Heart left ventricle (tissue), 16 donors: ENCODE measurements at regions not wholly inside any gene's neighbourhood (a gene's known extent, or its start where the extent isn't known, plus 50 kb on each side); places are given as distances from the start of the nearest gene placed in this dataset.
"Not testable (repeated sequence)": the region's sequence is repeated elsewhere in the genome, so short reads cannot be mapped to it uniquely, and the experiment has no call there.

Source experiments
- ATAC-seq, 4 donors: fragments of 200-7000 bp; cut with Tn5 transposase; one replicate each; pipeline ENCODE4 v1.9.1; 2020 to 2022; ENCODE audit warnings: moderate library complexity in 4 of 4, mild to moderate bottlenecking in 3 of 4, moderate number of reproducible peaks in 1 of 4
- DNase-seq, 5 donors: peaks; one replicate each; pipeline ENCODE4 v3.0.0-alpha.2; 2020
- H3K27ac ChIP-seq, 12 donors: fragments of 200-600 bp; sonication (generic) in 4 of 12; one replicate each; pipeline versions ENCODE4 v1.5.0 to v1.8.0; 2016 to 2022; ENCODE audit warnings: mild to moderate bottlenecking in 2 of 12
- H3K27me3 ChIP-seq, 9 donors: fragments of 200-600 bp; sonication (generic) in 2 of 9; one replicate each; pipeline versions ENCODE4 v1.5.1 to v1.8.0; 2016 to 2022; ENCODE audit warnings: mild to moderate bottlenecking in 3 of 9
- H3K36me3 ChIP-seq, 9 donors: fragments of 200-600 bp; sonication (generic) in 2 of 9; one replicate each; pipeline versions ENCODE4 v1.5.0 to v1.8.0; 2018 to 2022; ENCODE audit warnings: mild to moderate bottlenecking in 2 of 9
- H3K4me1 ChIP-seq, 12 donors: fragments of 200-600 bp; sonication (generic) in 4 of 12; one replicate each; pipeline versions ENCODE4 v1.5.0 to v1.8.0; 2016 to 2022; ENCODE audit warnings: mild to moderate bottlenecking in 3 of 12
- H3K4me3 ChIP-seq, 12 donors: fragments of 200-600 bp; sonication (generic) in 4 of 12; one replicate each; pipeline versions ENCODE4 v1.5.0 to v1.8.0; 2017 to 2022; ENCODE audit warnings: mild to moderate bottlenecking in 9 of 12, moderate library complexity in 4 of 12
- H3K9me3 ChIP-seq, 12 donors: fragments of 200-600 bp; sonication (generic) in 4 of 12; one replicate each; pipeline versions ENCODE4 v1.5.0 to v1.8.0; 2016 to 2022; ENCODE audit warnings: mild to moderate bottlenecking in 1 of 12
- CTCF ChIP-seq, 12 donors: fragments of 200-600 bp; sonication (generic) in 4 of 12; IDR thresholded peaks; one replicate each; pipeline versions ENCODE4 v1.5.0 to v1.8.0; 2018 to 2022; ENCODE audit warnings: antibody characterized with exemption in 12 of 12, mild to moderate bottlenecking in 5 of 12
- POLR2A ChIP-seq, 2 donors: fragments of 450-650 bp; IDR thresholded peaks; one replicate each; pipeline ENCODE4 v1.6.1; 2017; ENCODE audit warnings: antibody characterized with exemption in 2 of 2, mild to moderate bottlenecking in 2 of 2, moderate library complexity in 2 of 2
- WGBS, 4 donors: extraction: QIAGEN DNeasy Blood & Tissue Kit in 2 of 4; methylation state at CpG; one replicate each; pipeline versions ENCODE4 v1.1.5 to v1.1.7; 2013 to 2018; 5-methylcytosine and 5-hydroxymethylcytosine counted together
- intact Hi-C, 10 donors: fragments of 100-400 bp; cut with DNase I; formaldehyde crosslinking; loops; one replicate each; pipeline versions ENCODE4 v1.11.1 to v1.14.2; 2022
- donor health status: ischemic (EF 13 %, LVEDD 7.1; RV severe dilation, severe dysfunction).
- donor health status: healthy with polysubstance abuse.
- donor health status: DM: no; HTN: yes; CAD: no.
- donor health status: DM: no; HTN: no; CAD: no.
- donor health status: ischemic (EF 25% LVEDD 6.9; RV normal size, moderate dysfunction).
- donor health status: ischemic (EF 25% LVEDD 5.7; RV mildly dilated, moderate dysfunction).
- donor health status: healthy.
- donor health status: DM: yes; HTN: yes; CAD: no.
- donor health status: ischemic (EF 35%, LVEDD 5.7; RV mildly dilated, moderate dysfunction).
- donor health status: nonischemic (EF 11% LVEDD 7.7; RV severe dilation, severe dysfunction).
- donor health status: DM: yes; HTN: yes; CAD: no.
- donor health status: PGD.
- donor health status: ischemic (EF 29% LVEDD 5.4; RV normal size, mild dysfunction).
- donor health status: nonischemic (EF 23%, LVEDD 6.1; RV moderate dilation, normal function).

DNA sequence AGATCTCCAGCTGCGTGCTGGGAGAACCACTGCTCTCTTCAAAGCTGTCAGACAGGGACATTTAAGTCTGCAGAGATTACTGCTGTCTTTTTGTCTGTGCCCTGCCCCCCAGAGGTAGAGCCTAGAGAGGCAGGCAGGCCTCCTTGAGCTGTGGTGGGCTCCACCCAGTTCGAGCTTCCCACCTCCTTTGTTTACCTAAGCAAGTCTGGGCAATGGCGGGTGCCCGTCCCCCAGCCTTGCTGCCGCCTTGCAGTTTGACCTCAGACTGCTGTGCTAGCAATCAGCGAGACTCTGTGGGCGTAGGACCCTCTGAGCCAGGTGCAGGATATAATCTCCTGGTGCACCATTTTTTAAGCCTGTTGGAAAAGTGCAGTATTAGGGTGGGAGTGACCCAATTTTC, 128.6 kb downstream of the ACTR3 start:
- ATAC-seq, intact Hi-C loops, H3K36me3 ChIP-seq, H3K4me1 ChIP-seq, DNase-seq, H3K27me3 ChIP-seq, H3K4me3 ChIP-seq, H3K27ac ChIP-seq: not testable (repeated sequence)
- H3K9me3 ChIP-seq, result peaks cover 0 to 13% (median 0%) of the 10 kb centered on the region in 12 donors
- WGBS, 4 donors, result 80 to 87% (median 85%) methylated on average over 6 to 7 of the region's 7 CpGs

DNA sequence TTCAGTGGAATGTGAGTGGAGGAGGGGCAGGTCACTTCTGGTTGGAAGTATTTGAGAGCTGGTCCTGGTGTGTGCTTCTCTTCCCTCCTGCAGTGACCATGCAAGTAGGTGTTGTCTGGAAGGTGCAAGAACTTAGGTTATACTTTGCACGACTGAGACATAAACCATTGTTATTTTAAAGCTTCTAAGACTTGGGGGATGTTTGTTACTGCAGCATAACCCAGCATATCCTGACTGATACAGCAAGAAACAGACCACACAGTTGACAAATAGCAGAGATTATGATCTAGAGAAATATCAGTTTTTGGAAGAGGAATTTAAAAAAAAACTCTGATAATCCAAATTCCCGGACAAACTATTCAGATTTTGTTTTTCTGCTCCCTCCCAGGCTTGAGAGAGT, 130.8 kb downstream of the ACTR3 start:
- intact Hi-C loops, result no loop called here
- Histone ChIP-seq H3K36me3 (no peaks in the 10 kb centered on the region), H3K27me3 (no peaks in the 10 kb centered on the region), H3K9me3 (peaks cover 0 to 6% (median 0%) of the 10 kb centered on the region in 12 donors), H3K4me1 (no peaks in the 10 kb centered on the region), H3K4me3 (no peak overlapping the region), H3K27ac (no peak overlapping the region)
- 56 to 65% (median 62%) methylated on average over 2 of the region's 2 CpGs for WGBS, 4 donors
- TF ChIP-seq CTCF (IDR thresholded peaks at IDR 0.05), result no peak
- no peak for TF ChIP-seq POLR2A (IDR thresholded peaks at IDR 0.05)
- DNase-seq (no peak), ATAC-seq (no peak)

DNA sequence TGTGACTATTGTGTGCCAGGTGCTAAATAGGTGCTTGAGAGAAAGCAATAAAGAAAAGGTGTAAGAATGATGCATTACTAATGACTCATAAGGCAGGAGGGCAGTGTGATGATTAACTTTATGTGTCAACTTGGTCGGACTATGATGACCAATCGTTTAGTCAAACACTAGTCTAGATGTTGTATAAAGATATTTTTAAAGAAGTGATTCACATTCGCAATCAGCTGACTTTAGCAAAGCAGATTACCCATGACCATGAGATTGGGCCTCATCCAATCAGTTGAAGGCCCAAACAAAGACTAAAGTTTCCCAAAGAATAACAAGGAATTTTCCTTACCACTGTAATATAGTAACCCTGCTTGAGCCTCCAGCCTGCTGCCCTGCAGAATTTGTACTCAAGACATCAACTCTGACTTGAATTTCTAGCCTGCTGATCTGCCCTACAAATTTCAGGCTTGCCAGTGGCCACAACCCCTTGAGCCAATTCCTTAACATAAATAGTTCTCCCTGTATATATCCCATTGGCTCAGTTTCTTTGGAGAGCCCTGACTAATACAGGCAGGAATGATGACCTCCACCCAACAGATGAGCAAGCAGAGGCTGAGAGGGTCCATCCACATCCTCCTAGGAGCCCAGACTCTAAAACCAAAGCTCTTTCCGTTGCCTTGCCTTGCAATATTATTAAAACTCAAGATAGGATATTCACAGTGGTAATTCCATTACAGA, 132.6 kb downstream of the ACTR3 start:
- no peak for TF ChIP-seq POLR2A (IDR thresholded peaks at IDR 0.05)
- TF ChIP-seq CTCF (IDR thresholded peaks at IDR 0.05), result no peak
- Histone ChIP-seq H3K27me3 (no peaks in the 10 kb centered on the region), H3K4me1 (no peaks in the 10 kb centered on the region), H3K27ac (no peak overlapping the region), H3K36me3 (no peaks in the 10 kb centered on the region), H3K9me3 (peaks cover 0 to 6% (median 0%) of the 10 kb centered on the region in 12 donors), H3K4me3 (no peak overlapping the region)
- ATAC-seq (no peak), DNase-seq (no peak)
- intact Hi-C loops, result no loop called here
- WGBS, 4 donors, result 78 to 83% (median 81%) methylated on average over 4 of the region's 4 CpGs

DNA sequence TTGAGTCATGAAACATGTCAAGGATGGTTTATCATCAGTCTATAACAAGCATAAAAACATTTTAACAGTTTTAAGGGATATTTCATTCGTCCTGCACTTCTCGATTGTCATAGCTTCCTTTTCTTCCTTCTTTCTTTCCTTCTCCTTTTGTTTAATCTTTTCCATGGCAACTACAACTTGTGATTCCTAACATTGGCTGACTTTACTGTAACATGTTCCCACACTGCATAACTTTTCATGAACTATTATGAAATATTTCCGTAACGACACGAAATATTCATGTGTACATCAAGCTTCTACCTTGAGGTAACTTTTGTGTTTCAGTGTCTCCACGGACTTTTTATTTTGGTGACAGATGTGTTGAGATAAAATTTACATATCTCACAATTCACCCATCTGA, 134.4 kb downstream of the ACTR3 start:
- no peak for ATAC-seq
- WGBS, 4 donors, result 76 to 81% (median 79%) methylated on average over 6 of the region's 6 CpGs

More for the DNA sequence above, 134.4 kb downstream of the ACTR3 start:
- Histone ChIP-seq H3K27ac (no peak overlapping the region), H3K27me3 (no peaks in the 10 kb centered on the region), H3K9me3 (peaks cover 0 to 14% (median 0%) of the 10 kb centered on the region in 12 donors), H3K4me3 (no peak overlapping the region), H3K4me1 (no peaks in the 10 kb centered on the region), H3K36me3 (no peaks in the 10 kb centered on the region)
- DNase-seq, result no peak
- intact Hi-C loops, result no loop called here
- TF ChIP-seq CTCF (IDR thresholded peaks at IDR 0.05), result no peak
